ENCODE measurements at regions not wholly inside any gene's neighbourhood (a gene's known extent, or its start where the extent isn't known, plus 50 kb on each side); places are given as distances from the start of the nearest gene placed in this dataset.

- H3K4me3 ChIP-seq (ENCODE audit: low read depth, low read length), result no peak overlapping the region
- no peak for TF ChIP-seq CTCF (IDR thresholded peaks at IDR 0.05; ENCODE audit: control insufficient read depth, extremely low read depth, insufficient read depth)
Measured at GRCh38 chr5:156240414-156240813, 86.5 kb upstream of the SGCD start.

GRCh38 chr5:156241266-156241665 lies 85.7 kb upstream of the SGCD start:
- H3K4me3 ChIP-seq (ENCODE audit: low read depth, low read length), result no peak overlapping the region
- no peak for TF ChIP-seq CTCF (IDR thresholded peaks at IDR 0.05; ENCODE audit: control insufficient read depth, extremely low read depth, insufficient read depth)
- no peak for DNase-seq (ENCODE audit: low read depth)

More at GRCh38 chr5:156240414-156240813, 86.5 kb upstream of the SGCD start:
- DNase-seq (ENCODE audit: low read depth), result no peak

GRCh38 chr5:156245895-156246294 lies 81.1 kb upstream of the SGCD start:
- no peak for TF ChIP-seq CTCF (IDR thresholded peaks at IDR 0.05; ENCODE audit: control insufficient read depth, extremely low read depth, insufficient read depth)
- no peak for DNase-seq (ENCODE audit: low read depth)
- H3K4me3 ChIP-seq (ENCODE audit: low read depth, low read length), result no peak overlapping the region

GRCh38 chr5:156251076-156251475 lies 75.9 kb upstream of the SGCD start:
- H3K4me3 ChIP-seq (ENCODE audit: low read depth, low read length), result no peak overlapping the region
- DNase-seq (ENCODE audit: low read depth), result no peak
- no peak for TF ChIP-seq CTCF (IDR thresholded peaks at IDR 0.05; ENCODE audit: control insufficient read depth, extremely low read depth, insufficient read depth)

GRCh38 chr5:156253130-156253529 lies 73.8 kb upstream of the SGCD start:
- H3K4me3 ChIP-seq (ENCODE audit: low read depth, low read length), result no peak overlapping the region
- no peak for DNase-seq (ENCODE audit: low read depth)
- TF ChIP-seq CTCF (IDR thresholded peaks at IDR 0.05; ENCODE audit: control insufficient read depth, extremely low read depth, insufficient read depth), result no peak

GRCh38 chr5:156254196-156254595 lies 72.8 kb upstream of the SGCD start:
- no peak for DNase-seq (ENCODE audit: low read depth)
- no peak for TF ChIP-seq CTCF (IDR thresholded peaks at IDR 0.05; ENCODE audit: control insufficient read depth, extremely low read depth, insufficient read depth)

GRCh38 chr5:156256642-156257041 lies 70.3 kb upstream of the SGCD start:
- no peak for TF ChIP-seq CTCF (IDR thresholded peaks at IDR 0.05; ENCODE audit: control insufficient read depth, extremely low read depth, insufficient read depth)
- no peak for DNase-seq (ENCODE audit: low read depth)
- no peak overlapping the region for H3K4me3 ChIP-seq (ENCODE audit: low read depth, low read length)

More at GRCh38 chr5:156254196-156254595, 72.8 kb upstream of the SGCD start:
- no peak overlapping the region for H3K4me3 ChIP-seq (ENCODE audit: low read depth, low read length)

Measured in LNCaP clone FGC (cell line).